Endothelial cell of umbilical vein (primary cell): ENCODE measurements at regions not wholly inside any gene's neighbourhood (a gene's known extent, or its start where the extent isn't known, plus 50 kb on each side); places are given as distances from the start of the nearest gene placed in this dataset.

Experiments used
- BruUV-seq: library from RNA; stranded (reverse); fragments of 400-500 nt; replicated peaks from 2 replicates; lab custom pipeline; 2021; lab: Mats Ljungman, UMichigan
- CTCF ChIA-PET: fragments of 300-600, 350-600 bp; sonication (Branson Sonifier 250); formaldehyde crosslinking; loops from one replicate; lab custom pipeline; 2021; ENCODE audit warnings: antibody characterized with exemption, inconsistent platforms; lab: Charles Lee
- POLR2A ChIA-PET: fragments of 300-600, 350-600 bp; sonication (Branson Sonifier 250); formaldehyde crosslinking; loops from one replicate; lab custom pipeline; 2021; ENCODE audit warnings: antibody characterized with exemption, inconsistent platforms; lab: Charles Lee
- DNase-seq: peaks from one replicate; pipeline ENCODE4 v3.0.0-alpha.2; 2011; ENCODE audit warnings: low read depth, low spot score
- FAIRE-seq: peaks from 2 replicates; lab custom pipeline; 2011; peaks lifted over from hg19 to GRCh38; lab: Jason Lieb, UNC
- H2AFZ ChIP-seq: 2 replicates; pipeline ENCODE4 v1.6.0; 2012; ENCODE audit warnings: low read depth, low read length, control low read depth, inconsistent platforms
- H3K27ac ChIP-seq: 2 replicates; pipeline ENCODE4 v1.5.1; 2011; ENCODE audit warnings: low read depth, mild to moderate bottlenecking, control low read depth, low read length, moderate library complexity; ENCODE audit not compliant: insufficient read depth
- H3K27me3 ChIP-seq, 2 experiments: 2 replicates each; pipeline versions ENCODE4 v1.6.0 to v1.6.1; 2011; ENCODE audit warnings: low read length in 2 of 2, mixed read lengths in 1 of 2; ENCODE audit not compliant: control insufficient read depth in 2 of 2, insufficient read depth in 2 of 2
- H3K36me3 ChIP-seq, 2 experiments: 2 replicates in 1 of 2; 3 replicates in 1 of 2; pipeline ENCODE4 v1.5.1; 2011; ENCODE audit warnings: low read length in 2 of 2, mild to moderate bottlenecking in 1 of 2, moderate library complexity in 1 of 2; ENCODE audit not compliant: control insufficient read depth in 2 of 2, insufficient read depth in 2 of 2; ENCODE audit errors: extremely low read depth in 1 of 2
- H3K4me1 ChIP-seq: 3 replicates; pipeline ENCODE4 v1.5.1; 2011; ENCODE audit warnings: mild to moderate bottlenecking, low read length; ENCODE audit not compliant: control insufficient read depth, insufficient read depth; ENCODE audit errors: extremely low read depth
- H3K4me2 ChIP-seq: 2 replicates; pipeline ENCODE4 v1.6.1; 2011; ENCODE audit warnings: low read length, control low read depth, mixed read lengths; ENCODE audit not compliant: insufficient read depth
- H3K4me3 ChIP-seq, 3 experiments: fragments of 200-600 bp in 1 of 3; sonication (generic), shearing (Covaris generic) in 1 of 3; replicated peaks in 1 of 3; 2 replicates each; pipeline ENCODE4 v1.5.1; 2011 to 2016; ENCODE audit warnings: control low read depth in 3 of 3, low read length in 3 of 3, mild to moderate bottlenecking in 2 of 3, inconsistent platforms in 1 of 3, low read depth in 1 of 3, moderate library complexity in 1 of 3; ENCODE audit not compliant: insufficient read depth in 1 of 3
- H3K79me2 ChIP-seq: 2 replicates; pipeline ENCODE4 v1.6.0; 2012; ENCODE audit warnings: low read length, inconsistent platforms; ENCODE audit not compliant: control insufficient read depth, insufficient read depth
- H3K9ac ChIP-seq: replicated peaks from 2 replicates; pipeline ENCODE3; 2011; ENCODE audit warnings: low read length, control low read depth; ENCODE audit not compliant: insufficient read depth; ENCODE audit errors: extremely low read depth
- H3K9me1 ChIP-seq: replicated peaks from 3 replicates; pipeline ENCODE4 v1.6.0; 2011; ENCODE audit warnings: mild to moderate bottlenecking, low read length; ENCODE audit not compliant: control insufficient read depth, insufficient read depth; ENCODE audit errors: extremely low read depth
- H3K9me3 ChIP-seq: replicated peaks from 2 replicates; pipeline ENCODE4 v1.5.1; 2012; ENCODE audit warnings: low read length, inconsistent platforms; ENCODE audit not compliant: control insufficient read depth, insufficient read depth
- H4K20me1 ChIP-seq: replicated peaks from 2 replicates; pipeline ENCODE3; 2011; ENCODE audit warnings: mild to moderate bottlenecking, low read length; ENCODE audit not compliant: control insufficient read depth, insufficient read depth; ENCODE audit errors: extremely low read depth
- EZH2 ChIP-seq: IDR thresholded peaks from 2 replicates; pipeline ENCODE4 v1.6.1; 2012; ENCODE audit warnings: borderline replicate concordance, low read depth, mild to moderate bottlenecking, moderate library complexity, low read length, inconsistent platforms; ENCODE audit not compliant: severe bottlenecking
- FOS ChIP-seq: IDR thresholded peaks from 2 replicates; pipeline ENCODE4 v1.6.1; 2011; ENCODE audit warnings: mild to moderate bottlenecking, low read length, moderate library complexity, borderline replicate concordance; ENCODE audit not compliant: insufficient read depth
- GATA2 ChIP-seq: IDR thresholded peaks from 2 replicates; pipeline ENCODE4 v1.7.0; 2011; ENCODE audit warnings: low read depth, mild to moderate bottlenecking, moderate library complexity, mixed read lengths, low read length; ENCODE audit not compliant: insufficient read length, insufficient read depth
- JUN ChIP-seq: IDR thresholded peaks from 2 replicates; pipeline ENCODE4 v1.6.1; 2011; ENCODE audit warnings: borderline replicate concordance, low read depth; ENCODE audit not compliant: insufficient read length, insufficient read depth
- MYC ChIP-seq: IDR thresholded peaks from one replicate; pipeline ENCODE4 v1.6.1; 2011; ENCODE audit warnings: mild to moderate bottlenecking, low read depth, low read length
- POLR2A ChIP-seq: IDR thresholded peaks from 2 replicates; pipeline ENCODE4 v1.6.1; 2012; ENCODE audit warnings: low read depth, mild to moderate bottlenecking, control low read depth, low read length
- POLR2AphosphoS5 ChIP-seq: IDR thresholded peaks from 2 replicates; pipeline ENCODE4 v1.6.1; 2012; ENCODE audit warnings: low read depth, mild to moderate bottlenecking, control low read depth, low read length, moderate library complexity; ENCODE audit not compliant: insufficient read depth
- dilution Hi-C: fragments of 300-500 bp; cut with MboI; formaldehyde crosslinking; loops from one replicate; pipeline ENCODE4 v1.15.0; 2019; ENCODE audit warnings: low sequenced_read_pairs; ENCODE audit not compliant: extremely low pct_ligation_motif_present
- intact Hi-C: fragments of 100-400 bp; cut with micrococcal nuclease; formaldehyde crosslinking; loops from one replicate; pipeline ENCODE4 v1.10.0; 2022
- TF ChIP-seq, protein P1 (sequence below), 2 donors: IDR thresholded peaks; 1 replicate in 1 of 2; 2 replicates in 1 of 2; pipeline ENCODE4 v1.5.1; 2011; ENCODE audit warnings: low read length in 2 of 2, mild to moderate bottlenecking in 2 of 2, moderate library complexity in 2 of 2, control low read depth in 1 of 2, inconsistent platforms in 1 of 2, low read depth in 1 of 2; ENCODE audit not compliant: insufficient read depth in 1 of 2; ENCODE audit errors: extremely low read depth in 1 of 2
- TF ChIP-seq, protein P2 (sequence below): IDR thresholded peaks from 2 replicates; pipeline ENCODE4 v1.6.1; 2011; ENCODE audit not compliant: insufficient read depth, insufficient read length

DNA sequence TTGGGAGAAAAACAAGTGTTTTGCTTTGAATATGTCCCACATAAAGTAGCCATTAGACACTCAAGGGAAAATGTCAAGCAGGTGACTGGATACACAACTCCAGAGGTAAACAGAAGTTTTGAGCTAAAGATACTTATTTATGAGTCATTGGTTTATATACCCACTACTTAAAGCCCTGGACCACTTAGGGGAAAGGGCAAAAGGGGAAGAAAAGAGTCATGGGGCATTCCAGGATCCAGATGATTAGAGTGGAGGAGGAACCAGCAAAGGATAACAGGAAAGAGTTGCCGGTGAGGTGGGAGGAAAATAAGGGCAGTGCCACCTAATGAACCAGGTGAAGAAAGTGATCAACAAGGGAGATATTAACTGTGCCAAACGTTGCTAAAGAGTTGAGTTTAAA lies 254.2 kb upstream of the NR4A3 start:
- TF ChIP-seq FOS (no peak), GATA2 (no peak), JUN (no peak), MYC (no peak), POLR2A (no peak), EZH2 (no peak), POLR2AphosphoS5 (no peak)
- TF ChIP-seq, protein P1, sequence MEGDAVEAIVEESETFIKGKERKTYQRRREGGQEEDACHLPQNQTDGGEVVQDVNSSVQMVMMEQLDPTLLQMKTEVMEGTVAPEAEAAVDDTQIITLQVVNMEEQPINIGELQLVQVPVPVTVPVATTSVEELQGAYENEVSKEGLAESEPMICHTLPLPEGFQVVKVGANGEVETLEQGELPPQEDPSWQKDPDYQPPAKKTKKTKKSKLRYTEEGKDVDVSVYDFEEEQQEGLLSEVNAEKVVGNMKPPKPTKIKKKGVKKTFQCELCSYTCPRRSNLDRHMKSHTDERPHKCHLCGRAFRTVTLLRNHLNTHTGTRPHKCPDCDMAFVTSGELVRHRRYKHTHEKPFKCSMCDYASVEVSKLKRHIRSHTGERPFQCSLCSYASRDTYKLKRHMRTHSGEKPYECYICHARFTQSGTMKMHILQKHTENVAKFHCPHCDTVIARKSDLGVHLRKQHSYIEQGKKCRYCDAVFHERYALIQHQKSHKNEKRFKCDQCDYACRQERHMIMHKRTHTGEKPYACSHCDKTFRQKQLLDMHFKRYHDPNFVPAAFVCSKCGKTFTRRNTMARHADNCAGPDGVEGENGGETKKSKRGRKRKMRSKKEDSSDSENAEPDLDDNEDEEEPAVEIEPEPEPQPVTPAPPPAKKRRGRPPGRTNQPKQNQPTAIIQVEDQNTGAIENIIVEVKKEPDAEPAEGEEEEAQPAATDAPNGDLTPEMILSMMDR (IDR thresholded peaks at IDR 0.05; ENCODE audit: extremely low read depth in 1 of 2, insufficient read depth in 1 of 2, low read depth in 1 of 2, low read length in 2 of 2) = no peak
- TF ChIP-seq, protein P2, sequence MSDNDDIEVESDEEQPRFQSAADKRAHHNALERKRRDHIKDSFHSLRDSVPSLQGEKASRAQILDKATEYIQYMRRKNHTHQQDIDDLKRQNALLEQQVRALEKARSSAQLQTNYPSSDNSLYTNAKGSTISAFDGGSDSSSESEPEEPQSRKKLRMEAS = no peak
- no TSS peak for BruUV-seq
- H3K4me3 ChIP-seq = no peak overlapping the region
- H3K79me2 ChIP-seq = no peaks in the 10 kb centered on the region
- H4K20me1 ChIP-seq = no peaks in the 10 kb centered on the region
- H3K27me3 ChIP-seq = peaks cover 0 to 2% of the 10 kb centered on the region in 2 experiments
- FAIRE-seq = no peak
- no peaks in the 10 kb centered on the region for H3K36me3 ChIP-seq
- H3K9me1 ChIP-seq = no peaks in the 10 kb centered on the region
- no peak overlapping the region for H3K9ac ChIP-seq
- H3K9me3 ChIP-seq = no peaks in the 10 kb centered on the region
- intact Hi-C loops (no loop called here), dilution Hi-C loops (no loop called here)
- no peaks in the 10 kb centered on the region for H3K4me1 ChIP-seq
- no peak overlapping the region for H3K4me2 ChIP-seq
- ChIA-PET CTCF (no interaction called here), POLR2A (no interaction called here)
- H2AFZ ChIP-seq = no peak overlapping the region
- no peak for DNase-seq
- no peak overlapping the region for H3K27ac ChIP-seq
